ENCODE measurements at regions not wholly inside any gene's neighbourhood (a gene's known extent, or its start where the extent isn't known, plus 50 kb on each side); places are given as distances from the start of the nearest gene placed in this dataset.
"Not testable (repeated sequence)": the region's sequence is repeated elsewhere in the genome, so short reads cannot be mapped to it uniquely, and the experiment has no call there.

- Mint-ChIP-seq H3K27me3 (peaks cover 6% of the 10 kb centered on the region), H3K27ac (no peak overlapping the region), H3K4me3 (no peak overlapping the region), H3K36me3 (no peaks in the 10 kb centered on the region), H3K9me3 (no peaks in the 10 kb centered on the region), H3K4me1 (peaks cover 8% of the 10 kb centered on the region)
- ATAC-seq (ENCODE audit: low read depth) (no peak), DNase-seq (ENCODE audit: low spot score in 2 of 2) (no peak)
Observed at GRCh38 chr5:159786201-159786600, 130.1 kb upstream of the ADRA1B start.

- no peak for ATAC-seq (ENCODE audit: low read depth)
- no peaks in the 10 kb centered on the region for H3K36me3 Mint-ChIP-seq
- peaks cover 6% of the 10 kb centered on the region for H3K27me3 Mint-ChIP-seq
- H3K9me3 Mint-ChIP-seq: no peaks in the 10 kb centered on the region
- H3K4me3 Mint-ChIP-seq: no peak overlapping the region
- H3K4me1 Mint-ChIP-seq: peaks cover 6% of the 10 kb centered on the region
- H3K27ac Mint-ChIP-seq: no peak overlapping the region
- no peak for DNase-seq (ENCODE audit: low spot score in 2 of 2)
Observed at GRCh38 chr5:159786901-159787691, 129.2 kb upstream of the ADRA1B start.

GRCh38 chr5:159787837-159788236 is 128.4 kb upstream of the ADRA1B start:
- Mint-ChIP-seq H3K4me3 (no peak overlapping the region), H3K9me3 (no peaks in the 10 kb centered on the region), H3K27me3 (peaks cover 6% of the 10 kb centered on the region), H3K4me1 (no peaks in the 10 kb centered on the region), H3K27ac (no peak overlapping the region), H3K36me3 (no peaks in the 10 kb centered on the region)
- DNase-seq (ENCODE audit: low spot score in 2 of 2) (no peak), ATAC-seq (ENCODE audit: low read depth) (no peak)

- Mint-ChIP-seq H3K27ac (no peak overlapping the region), H3K4me3 (no peak overlapping the region), H3K9me3 (no peaks in the 10 kb centered on the region), H3K27me3 (peaks cover 6% of the 10 kb centered on the region), H3K36me3 (no peaks in the 10 kb centered on the region), H3K4me1 (no peaks in the 10 kb centered on the region)
- ATAC-seq (ENCODE audit: low read depth): no peak
- no peak for DNase-seq (ENCODE audit: low spot score in 2 of 2)
Observed at GRCh38 chr5:159788835-159789331, 127.4 kb upstream of the ADRA1B start.

GRCh38 chr5:159792180-159792579 is 124.1 kb upstream of the ADRA1B start:
- Mint-ChIP-seq H3K27me3 (peaks cover 3% of the 10 kb centered on the region), H3K9me3 (no peaks in the 10 kb centered on the region), H3K27ac (no peak overlapping the region), H3K36me3 (no peaks in the 10 kb centered on the region), H3K4me3 (no peak overlapping the region), H3K4me1 (peaks cover 4% of the 10 kb centered on the region)
- ATAC-seq (ENCODE audit: low read depth) (no peak), DNase-seq (ENCODE audit: low spot score in 2 of 2) (no peak)

GRCh38 chr5:159797261-159797970 is 118.9 kb upstream of the ADRA1B start:
- Mint-ChIP-seq H3K27ac (no peak overlapping the region), H3K36me3 (no peaks in the 10 kb centered on the region), H3K27me3 (peaks cover 2% of the 10 kb centered on the region), H3K4me1 (peaks cover 7% of the 10 kb centered on the region), H3K9me3 (no peaks in the 10 kb centered on the region), H3K4me3 (no peak overlapping the region)
- no peak for ATAC-seq (ENCODE audit: low read depth)
- no peak for DNase-seq (ENCODE audit: low spot score in 2 of 2)

- Mint-ChIP-seq H3K9me3 (no peaks in the 10 kb centered on the region), H3K36me3 (no peaks in the 10 kb centered on the region), H3K4me3 (no peak overlapping the region), H3K4me1 (peaks cover 11% of the 10 kb centered on the region), H3K27ac (no peak overlapping the region), H3K27me3 (peaks cover 2% of the 10 kb centered on the region)
- ATAC-seq (ENCODE audit: low read depth) (no peak), DNase-seq (ENCODE audit: low spot score in 2 of 2) (no peak)
Observed at GRCh38 chr5:159799701-159800100, 116.6 kb upstream of the ADRA1B start.

- H3K27me3 Mint-ChIP-seq: peaks cover 2% of the 10 kb centered on the region
- H3K36me3 Mint-ChIP-seq: no peaks in the 10 kb centered on the region
- no peaks in the 10 kb centered on the region for H3K9me3 Mint-ChIP-seq
- ATAC-seq (ENCODE audit: low read depth) (no peak), DNase-seq (ENCODE audit: low spot score in 2 of 2) (no peak)
- no peak overlapping the region for H3K4me3 Mint-ChIP-seq
- no peak overlapping the region for H3K27ac Mint-ChIP-seq
- H3K4me1 Mint-ChIP-seq: peaks cover 14% of the 10 kb centered on the region
Observed at GRCh38 chr5:159800131-159800840, 116.0 kb upstream of the ADRA1B start.

GRCh38 chr5:159801303-159801702 is 115.0 kb upstream of the ADRA1B start:
- Mint-ChIP-seq H3K4me1 (peaks cover 14% of the 10 kb centered on the region), H3K27me3 (peaks cover 2% of the 10 kb centered on the region), H3K27ac (no peak overlapping the region), H3K9me3 (no peaks in the 10 kb centered on the region), H3K4me3 (no peak overlapping the region), H3K36me3 (no peaks in the 10 kb centered on the region)
- DNase-seq (ENCODE audit: low spot score in 2 of 2) (no peak), ATAC-seq (ENCODE audit: low read depth) (no peak)

- Mint-ChIP-seq H3K27me3 (peaks cover 5% of the 10 kb centered on the region), H3K4me1 (peaks cover 11% of the 10 kb centered on the region), H3K36me3 (peaks cover 1% of the 10 kb centered on the region), H3K27ac (peak overlapping the region; percentile 55), H3K4me3 (peak overlapping the region; percentile 55), H3K9me3 (no peaks in the 10 kb centered on the region)
- peak; percentile 61 for ATAC-seq (ENCODE audit: low read depth)
- no peak for DNase-seq (ENCODE audit: low spot score in 2 of 2)
Observed at GRCh38 chr5:159802661-159803060, 113.6 kb upstream of the ADRA1B start.

GRCh38 chr5:159804121-159804520 is 112.2 kb upstream of the ADRA1B start:
- no peak overlapping the region for H3K27ac Mint-ChIP-seq
- DNase-seq (ENCODE audit: low spot score in 2 of 2) (no peak), ATAC-seq (ENCODE audit: low read depth) (no peak)
- H3K27me3 Mint-ChIP-seq: peaks cover 5% of the 10 kb centered on the region
- no peak overlapping the region for H3K4me3 Mint-ChIP-seq
- peaks cover 1% of the 10 kb centered on the region for H3K36me3 Mint-ChIP-seq
- peaks cover 11% of the 10 kb centered on the region for H3K4me1 Mint-ChIP-seq
- H3K9me3 Mint-ChIP-seq: no peaks in the 10 kb centered on the region

GRCh38 chr5:159805021-159805420 is 111.3 kb upstream of the ADRA1B start:
- Mint-ChIP-seq H3K27ac (no peak overlapping the region), H3K9me3 (no peaks in the 10 kb centered on the region), H3K36me3 (peaks cover 1% of the 10 kb centered on the region), H3K27me3 (peaks cover 5% of the 10 kb centered on the region), H3K4me3 (no peak overlapping the region), H3K4me1 (peaks cover 11% of the 10 kb centered on the region)
- no peak for DNase-seq (ENCODE audit: low spot score in 2 of 2)
- peak; percentile 60 for ATAC-seq (ENCODE audit: low read depth)

GRCh38 chr5:159807135-159807534 is 109.1 kb upstream of the ADRA1B start:
- peaks cover 11% of the 10 kb centered on the region for H3K4me1 Mint-ChIP-seq
- not testable (repeated sequence) for H3K4me3 Mint-ChIP-seq; H3K9me3 Mint-ChIP-seq; ATAC-seq (ENCODE audit: low read depth); H3K36me3 Mint-ChIP-seq; H3K27me3 Mint-ChIP-seq; DNase-seq (ENCODE audit: low spot score in 2 of 2); H3K27ac Mint-ChIP-seq

- H3K9me3 Mint-ChIP-seq: peaks cover 2% of the 10 kb centered on the region
- peaks cover 3% of the 10 kb centered on the region for H3K36me3 Mint-ChIP-seq
- H3K4me1 Mint-ChIP-seq: peaks cover 6% of the 10 kb centered on the region
- peaks cover 3% of the 10 kb centered on the region for H3K27me3 Mint-ChIP-seq
- no peak for ATAC-seq (ENCODE audit: low read depth)
- DNase-seq (ENCODE audit: low spot score in 2 of 2): no peak
- H3K4me3 Mint-ChIP-seq: no peak overlapping the region
- no peak overlapping the region for H3K27ac Mint-ChIP-seq
Observed at GRCh38 chr5:159807586-159807985, 108.7 kb upstream of the ADRA1B start.

Data from memory B cell (primary cell).